Adrenal gland (tissue), 9 donors: ENCODE measurements at regions not wholly inside any gene's neighbourhood (a gene's known extent, or its start where the extent isn't known, plus 50 kb on each side); places are given as distances from the start of the nearest gene placed in this dataset.

ENCODE experiments used
- DNase-seq, 7 donors: peaks; one replicate each; pipeline ENCODE4 v3.0.0-alpha.2; 2019 to 2020
- H3K27ac ChIP-seq, 5 donors: fragments of 200-600 bp; sonication (generic) in 4 of 5; 1 replicate in 3 of 5; 2 replicates in 2 of 5; pipeline versions ENCODE4 v1.5.1 to v1.8.0; 2016 to 2020; ENCODE audit warnings: mild to moderate bottlenecking in 1 of 5
- H3K27me3 ChIP-seq: fragments of 200-600 bp; 2 replicates; pipeline ENCODE4 v1.8.0; 2021
- H3K36me3 ChIP-seq, 2 donors: fragments of 200-600 bp; replicated peaks in 1 of 2; 1 replicate in 1 of 2; 2 replicates in 1 of 2; pipeline versions ENCODE4 v1.5.1 to v1.8.0; 2018 to 2022
- H3K4me1 ChIP-seq, 2 donors: fragments of 200-600 bp; replicated peaks in 1 of 2; 1 replicate in 1 of 2; 2 replicates in 1 of 2; pipeline versions ENCODE4 v1.5.1 to v1.8.0; 2018 to 2021
- H3K4me3 ChIP-seq, 4 donors: fragments of 200-600 bp; sonication (generic) in 3 of 4; one replicate each; pipeline ENCODE4 v1.5.1; 2016 to 2018
- H3K9me3 ChIP-seq, 3 donors: fragments of 200-600 bp; sonication (generic) in 1 of 3; replicated peaks in 1 of 3; 1 replicate in 2 of 3; 2 replicates in 1 of 3; pipeline versions ENCODE4 v1.5.1 to v1.8.0; 2016 to 2021
- CTCF ChIP-seq, 6 experiments: fragments of 450-650 bp in 4 of 6; fragments of 200-600 bp in 2 of 6; sonication (generic) in 1 of 6; IDR thresholded peaks; 1 replicate in 5 of 6; 2 replicates in 1 of 6; pipeline versions ENCODE4 v1.5.1 to v1.8.0; 2016 to 2021; ENCODE audit warnings: antibody characterized with exemption in 6 of 6, mild to moderate bottlenecking in 2 of 6, moderate library complexity in 1 of 6
- POLR2A ChIP-seq, 2 donors: fragments of 450-650 bp; IDR thresholded peaks; one replicate each; pipeline ENCODE4 v1.6.1; 2017; ENCODE audit warnings: antibody characterized with exemption in 2 of 2, mild to moderate bottlenecking in 2 of 2, moderate library complexity in 1 of 2
- WGBS, 4 donors: extraction: QIAGEN DNeasy Blood & Tissue Kit in 2 of 4; methylation state at CpG; one replicate each; pipeline versions ENCODE4 v1.1.5 to v1.1.7; 2013 to 2017; 5-methylcytosine and 5-hydroxymethylcytosine counted together
- intact Hi-C, 2 donors: fragments of 100-400 bp; cut with DNase I; formaldehyde crosslinking; loops; one replicate each; pipeline versions ENCODE4 v1.14.1 to v1.15.0; 2022 to 2023
- donor health status: healthy with polysubstance abuse.
- donor health status: Bipolar disorder and iron deficiency.
- donor health status: DM: yes; HTN: yes; CAD: no.
- donor health status: DM: no; HTN: no; CAD: no.
- donor health status: DM: no; HTN: no; CAD: no.

GRCh38 chr20:41956338-41957074 is 338.3 kb upstream of the CHD6 start:
- Histone ChIP-seq H3K4me3 (no peak overlapping the region), H3K9me3 (no peaks in the 10 kb centered on the region), H3K4me1 (no peaks in the 10 kb centered on the region), H3K27me3 (no peaks in the 10 kb centered on the region), H3K36me3 (no peaks in the 10 kb centered on the region), H3K27ac (no peak overlapping the region)
- DNase-seq: peak in 4 of 7 donors; percentile 20 to 60 (median 34)
- intact Hi-C loops: loop anchor here in 1 of 2 donors (10.0 kb wide), 1 partner anchor 1228 kb away; the partner anchor contains the start of gene PTPRT
- WGBS, 4 donors: 44 to 52% (median 50%) methylated on average over 6 of the region's 6 CpGs
- peak; percentile 28 to 65 (median 55) for TF ChIP-seq CTCF (IDR thresholded peaks at IDR 0.05)
- TF ChIP-seq POLR2A (IDR thresholded peaks at IDR 0.05): no peak

GRCh38 chr20:41952166-41952565 is 334.0 kb upstream of the CHD6 start:
- no peak for TF ChIP-seq POLR2A (IDR thresholded peaks at IDR 0.05)
- no peak for TF ChIP-seq CTCF (IDR thresholded peaks at IDR 0.05)
- 77 to 92% (median 82%) methylated on average over 5 of the region's 5 CpGs for WGBS, 4 donors

GRCh38 chr20:41951615-41952014 is 333.4 kb upstream of the CHD6 start:
- no peaks in the 10 kb centered on the region for H3K4me1 ChIP-seq
- no peak overlapping the region for H3K4me3 ChIP-seq
- H3K27me3 ChIP-seq: no peaks in the 10 kb centered on the region
- DNase-seq: no peak
- no peaks in the 10 kb centered on the region for H3K9me3 ChIP-seq
- TF ChIP-seq CTCF (IDR thresholded peaks at IDR 0.05): no peak
- no peak for TF ChIP-seq POLR2A (IDR thresholded peaks at IDR 0.05)
- no peak overlapping the region for H3K27ac ChIP-seq
- no peaks in the 10 kb centered on the region for H3K36me3 ChIP-seq
- intact Hi-C loops: loop anchor here in 1 of 2 donors (5.0 to 10.0 kb wide), 2 partner anchors 581 to 1233 kb away; partner anchors contain the start of gene PTPRT
- WGBS, 4 donors: 51 to 67% (median 62%) methylated on average over 2 of the region's 2 CpGs

More at GRCh38 chr20:41952166-41952565, 334.0 kb upstream of the CHD6 start:
- H3K4me3 ChIP-seq: no peak overlapping the region
- H3K27ac ChIP-seq: no peak overlapping the region
- H3K27me3 ChIP-seq: no peaks in the 10 kb centered on the region
- no peak for DNase-seq
- no peaks in the 10 kb centered on the region for H3K4me1 ChIP-seq
- no peaks in the 10 kb centered on the region for H3K9me3 ChIP-seq
- intact Hi-C loops: loop anchor here in 1 of 2 donors (5.0 to 10.0 kb wide), 2 partner anchors 580 to 1233 kb away; partner anchors contain the start of gene PTPRT
- H3K36me3 ChIP-seq: no peaks in the 10 kb centered on the region

- Histone ChIP-seq H3K36me3 (no peaks in the 10 kb centered on the region), H3K4me3 (no peak overlapping the region), H3K27me3 (no peaks in the 10 kb centered on the region), H3K4me1 (no peaks in the 10 kb centered on the region), H3K9me3 (no peaks in the 10 kb centered on the region), H3K27ac (no peak overlapping the region)
- no peak for TF ChIP-seq POLR2A (IDR thresholded peaks at IDR 0.05)
- TF ChIP-seq CTCF (IDR thresholded peaks at IDR 0.05): no peak
- intact Hi-C loops: no loop called here
- 75 to 83% (median 78%) methylated on average over 5 of the region's 5 CpGs for WGBS, 4 donors
- DNase-seq: no peak
Observed at GRCh38 chr20:41939659-41940058, 321.5 kb upstream of the CHD6 start.
